ENCODE measurements at regions not wholly inside any gene's neighbourhood (a gene's known extent, or its start where the extent isn't known, plus 50 kb on each side); places are given as distances from the start of the nearest gene placed in this dataset.

GRCh38 chr2:180061085-180061484, 54.0 kb upstream of the CWC22 start:
- DNase-seq (ENCODE audit: low read depth), result no peak

GRCh38 chr2:180058993-180059392, 51.9 kb upstream of the CWC22 start:
- DNase-seq (ENCODE audit: low read depth), result no peak

GRCh38 chr2:180057706-180058412, 50.8 kb upstream of the CWC22 start:
- no peak for DNase-seq (ENCODE audit: low read depth)
